ENCODE measurements at regions not wholly inside any gene's neighbourhood (a gene's known extent, or its start where the extent isn't known, plus 50 kb on each side); places are given as distances from the start of the nearest gene placed in this dataset.

DNA sequence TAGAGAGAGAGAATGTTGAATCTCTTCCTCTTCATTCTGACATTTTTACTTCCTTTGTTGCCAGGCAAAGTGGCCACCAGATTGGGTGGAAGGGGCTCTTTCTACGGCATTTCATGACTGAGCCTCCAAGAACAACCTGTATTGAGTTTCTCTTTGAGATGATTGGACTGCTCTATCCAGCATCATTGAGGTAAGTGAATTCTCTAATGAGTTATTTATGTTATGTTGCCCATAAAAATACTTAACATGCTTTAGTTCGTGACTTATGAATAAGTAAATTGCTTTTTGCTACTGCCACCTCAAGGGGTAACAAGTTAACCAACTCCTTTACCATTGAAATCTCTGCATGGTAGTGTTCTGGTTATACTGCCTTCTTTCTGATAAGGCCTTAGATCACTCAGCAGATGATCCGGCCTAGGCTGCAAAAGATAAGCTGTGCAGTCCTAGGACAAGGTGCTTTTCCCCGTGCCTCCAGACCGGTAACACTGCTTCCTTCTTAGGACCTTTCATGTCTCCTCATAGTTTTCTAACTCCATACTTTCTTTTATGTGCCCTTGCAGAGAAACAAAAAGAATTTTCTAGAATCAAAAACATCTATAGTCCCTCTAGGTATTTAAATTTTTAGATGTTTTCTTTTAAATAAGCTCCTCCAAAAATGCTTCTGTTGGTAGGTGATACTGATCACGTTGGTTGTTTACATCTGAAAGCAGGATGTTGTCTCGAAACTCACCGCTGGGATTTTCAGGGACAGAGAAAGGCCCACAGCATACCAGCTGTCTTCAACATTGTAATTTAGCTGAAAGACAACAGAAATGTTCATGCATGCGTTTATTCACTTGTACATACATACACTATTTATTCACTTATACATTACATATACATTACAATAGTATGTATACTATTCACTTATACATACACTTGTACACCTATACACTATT lies 157.1 kb upstream of the RBPJ start:
- H2AFZ ChIP-seq (ENCODE audit: low read depth, low read length) = no peak overlapping the region
- no peak for DNase-seq
- no peak overlapping the region for H3K27ac ChIP-seq (ENCODE audit: low read length)
- no peaks in the 10 kb centered on the region for H3K79me2 ChIP-seq (ENCODE audit: insufficient read depth, low read length)
- no peak for TF ChIP-seq CTCF (IDR thresholded peaks at IDR 0.05; ENCODE audit: borderline replicate concordance, extremely low read depth, low read length, poor library complexity, severe bottlenecking)
- H3K27me3 ChIP-seq (ENCODE audit: insufficient read depth, low read length, poor library complexity) = no peaks in the 10 kb centered on the region
- no peak overlapping the region for H3K4me3 ChIP-seq (ENCODE audit: low read depth in 1 of 2, low read length in 2 of 2)
- no peaks in the 10 kb centered on the region for H3K36me3 ChIP-seq (ENCODE audit: insufficient read depth, low read length)
- no peaks in the 10 kb centered on the region for H4K20me1 ChIP-seq (ENCODE audit: insufficient read depth, low read length)
- H3K9me3 ChIP-seq (ENCODE audit: insufficient read depth, low read length, severe bottlenecking) = no peaks in the 10 kb centered on the region
- ATAC-seq (ENCODE audit: insufficient read depth, low read depth) = no peak
- H3K4me1 ChIP-seq (ENCODE audit: insufficient read depth, low read length) = no peaks in the 10 kb centered on the region
- H3K9ac ChIP-seq (ENCODE audit: low read depth, low read length) = no peak overlapping the region
- no peak overlapping the region for H3K4me2 ChIP-seq (ENCODE audit: insufficient read depth, low read length)

DNA sequence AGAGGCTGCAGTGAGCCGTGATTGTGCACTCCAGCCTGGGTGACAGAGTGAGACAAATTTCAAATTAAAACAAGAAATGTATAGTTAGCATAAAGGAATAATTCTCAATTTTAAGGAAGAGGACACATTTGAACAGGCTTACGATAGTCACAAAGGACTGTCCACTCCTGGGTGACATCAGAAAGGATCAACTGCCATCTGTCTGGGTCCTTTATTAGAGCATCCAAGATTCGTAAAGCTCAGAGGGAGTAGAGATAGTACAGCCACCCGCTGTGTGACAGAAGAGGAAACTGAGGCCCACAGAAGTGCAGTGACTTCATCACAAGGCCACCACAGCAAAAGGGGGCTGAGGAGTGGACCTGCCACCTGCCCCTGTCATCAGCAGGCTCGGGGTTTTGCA lies 149.3 kb upstream of the RBPJ start:
- Histone ChIP-seq H3K4me3 (ENCODE audit: low read depth in 1 of 2, low read length in 2 of 2) (no peak overlapping the region), H3K4me2 (ENCODE audit: insufficient read depth, low read length) (no peak overlapping the region), H3K9ac (ENCODE audit: low read depth, low read length) (no peak overlapping the region), H3K36me3 (ENCODE audit: insufficient read depth, low read length) (no peaks in the 10 kb centered on the region), H3K27me3 (ENCODE audit: insufficient read depth, low read length, poor library complexity) (no peaks in the 10 kb centered on the region), H3K9me3 (ENCODE audit: insufficient read depth, low read length, severe bottlenecking) (no peaks in the 10 kb centered on the region), H3K79me2 (ENCODE audit: insufficient read depth, low read length) (no peaks in the 10 kb centered on the region), H2AFZ (ENCODE audit: low read depth, low read length) (no peak overlapping the region), H3K27ac (ENCODE audit: low read length) (no peak overlapping the region), H4K20me1 (ENCODE audit: insufficient read depth, low read length) (no peaks in the 10 kb centered on the region), H3K4me1 (ENCODE audit: insufficient read depth, low read length) (no peaks in the 10 kb centered on the region)
- DNase-seq (no peak), ATAC-seq (ENCODE audit: insufficient read depth, low read depth) (no peak)
- TF ChIP-seq EZH2 (IDR thresholded peaks at IDR 0.05; ENCODE audit: borderline replicate concordance, low read depth, low read length, severe bottlenecking) = no peak
- TF ChIP-seq CTCF (IDR thresholded peaks at IDR 0.05; ENCODE audit: borderline replicate concordance, extremely low read depth, low read length, poor library complexity, severe bottlenecking) = no peak

DNA sequence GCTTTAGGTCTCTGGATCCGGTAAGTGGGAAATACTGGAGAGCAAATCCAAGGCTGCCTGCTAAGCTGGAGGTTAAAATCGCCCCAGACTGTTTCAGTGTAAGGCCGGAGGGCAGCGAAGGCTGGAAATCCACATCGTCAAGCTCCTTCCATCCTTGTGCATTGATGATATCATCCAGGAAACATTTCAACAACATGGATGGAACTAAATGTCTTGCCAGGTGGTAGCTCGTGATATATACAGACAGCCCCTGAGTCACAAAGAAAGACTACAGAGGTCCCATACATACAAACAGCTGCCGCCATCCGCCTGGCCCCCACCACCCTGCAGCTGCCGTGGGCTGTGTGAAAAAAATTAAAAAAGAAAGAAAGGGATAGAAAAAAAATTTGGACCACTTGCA lies 148.9 kb upstream of the RBPJ start:
- TF ChIP-seq CTCF (IDR thresholded peaks at IDR 0.05; ENCODE audit: borderline replicate concordance, extremely low read depth, low read length, poor library complexity, severe bottlenecking) (no peak), EZH2 (IDR thresholded peaks at IDR 0.05; ENCODE audit: borderline replicate concordance, low read depth, low read length, severe bottlenecking) (no peak)
- no peak overlapping the region for H3K27ac ChIP-seq (ENCODE audit: low read length)
- H3K9ac ChIP-seq (ENCODE audit: low read depth, low read length) = no peak overlapping the region
- no peak overlapping the region for H3K4me2 ChIP-seq (ENCODE audit: insufficient read depth, low read length)
- ATAC-seq (ENCODE audit: insufficient read depth, low read depth) (no peak), DNase-seq (no peak)
- no peak overlapping the region for H2AFZ ChIP-seq (ENCODE audit: low read depth, low read length)
- no peak overlapping the region for H3K4me3 ChIP-seq (ENCODE audit: low read depth in 1 of 2, low read length in 2 of 2)
- H3K36me3 ChIP-seq (ENCODE audit: insufficient read depth, low read length) = no peaks in the 10 kb centered on the region
- no peaks in the 10 kb centered on the region for H3K4me1 ChIP-seq (ENCODE audit: insufficient read depth, low read length)
- H3K27me3 ChIP-seq (ENCODE audit: insufficient read depth, low read length, poor library complexity) = no peaks in the 10 kb centered on the region
- H3K79me2 ChIP-seq (ENCODE audit: insufficient read depth, low read length) = no peaks in the 10 kb centered on the region
- no peaks in the 10 kb centered on the region for H4K20me1 ChIP-seq (ENCODE audit: insufficient read depth, low read length)
- no peaks in the 10 kb centered on the region for H3K9me3 ChIP-seq (ENCODE audit: insufficient read depth, low read length, severe bottlenecking)
